RPMI7951 (cell line): ENCODE measurements at regions not wholly inside any gene's neighbourhood (a gene's known extent, or its start where the extent isn't known, plus 50 kb on each side); places are given as distances from the start of the nearest gene placed in this dataset.
A peak's percentile ranks its signal among the peaks of the same experiment; 100 is the strongest.
"Not testable (repeated sequence)": the region's sequence is repeated elsewhere in the genome, so short reads cannot be mapped to it uniquely, and the experiment has no call there.

Source experiments
- DNase-seq: peaks from one replicate; pipeline ENCODE4 v3.0.0-alpha.2; 2012; ENCODE audit warnings: low read depth

DNA sequence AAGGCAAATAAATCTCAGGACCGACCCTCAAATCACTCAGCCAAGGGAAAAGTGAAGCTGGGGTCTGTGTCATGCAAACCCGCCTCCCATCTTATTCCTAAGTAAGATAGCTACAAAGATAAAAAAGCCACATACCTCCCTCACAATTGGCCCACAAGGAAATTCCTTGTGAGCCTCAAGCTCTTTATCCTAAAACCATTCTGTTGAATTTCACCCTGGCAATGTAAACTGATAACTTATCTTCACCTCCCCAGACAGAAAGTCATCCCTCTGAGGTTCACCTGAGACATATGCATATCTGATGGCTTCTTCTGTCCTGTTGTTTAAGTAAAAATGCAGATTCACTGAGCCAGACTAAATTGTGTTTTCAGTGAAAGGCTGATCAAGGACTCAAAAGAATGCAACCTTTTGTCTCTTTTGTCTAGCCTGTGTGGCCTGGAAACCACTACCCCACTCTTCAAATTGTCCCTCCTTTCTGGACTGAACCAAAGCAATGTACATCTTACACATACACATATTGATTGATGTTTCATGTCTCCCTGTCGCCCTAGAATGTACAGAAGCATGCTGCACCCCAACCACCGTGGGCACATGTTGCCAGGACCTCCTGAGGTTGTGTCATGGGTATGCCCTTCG lies 91.3 kb downstream of the MFAP3L start:
- no peak for DNase-seq

DNA sequence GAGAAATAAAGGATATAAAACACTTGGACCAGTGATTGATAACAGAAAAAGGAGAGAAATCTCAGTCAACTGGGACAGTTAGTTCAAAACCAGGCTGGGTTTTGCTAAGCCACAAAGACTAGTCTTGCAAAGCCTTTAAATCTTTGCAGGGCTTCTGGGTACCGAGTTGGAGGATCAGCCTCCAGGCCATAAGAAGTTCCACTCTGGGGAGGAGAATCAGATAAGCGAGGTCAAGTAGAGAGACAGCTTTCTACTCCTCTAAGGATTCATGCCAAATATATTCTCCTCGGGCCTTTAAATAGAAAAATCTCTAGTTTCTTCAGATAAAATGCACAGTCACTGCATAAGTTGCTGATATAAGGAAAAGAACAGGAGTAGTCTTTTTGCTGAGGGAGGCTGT lies 92.7 kb downstream of the MFAP3L start:
- DNase-seq = no peak

DNA sequence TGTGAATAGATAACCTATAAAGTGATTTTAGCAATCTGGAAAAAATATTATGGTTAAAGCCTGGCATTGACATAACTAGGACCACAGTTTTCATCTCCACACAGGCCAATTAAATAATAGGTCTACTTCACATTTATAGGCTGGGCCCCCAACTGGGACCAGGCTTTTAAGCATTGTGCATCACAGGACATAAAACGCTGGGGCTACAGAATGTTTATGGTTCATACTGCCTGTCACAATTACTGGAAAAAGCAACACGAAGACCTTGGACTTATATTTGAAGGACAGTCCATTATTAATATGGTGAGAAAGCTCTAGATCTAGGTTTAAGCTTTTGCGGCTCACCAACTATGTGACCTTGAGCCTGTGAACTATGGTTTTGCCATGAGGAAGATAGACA lies 94.2 kb downstream of the MFAP3L start:
- DNase-seq = no peak

DNA sequence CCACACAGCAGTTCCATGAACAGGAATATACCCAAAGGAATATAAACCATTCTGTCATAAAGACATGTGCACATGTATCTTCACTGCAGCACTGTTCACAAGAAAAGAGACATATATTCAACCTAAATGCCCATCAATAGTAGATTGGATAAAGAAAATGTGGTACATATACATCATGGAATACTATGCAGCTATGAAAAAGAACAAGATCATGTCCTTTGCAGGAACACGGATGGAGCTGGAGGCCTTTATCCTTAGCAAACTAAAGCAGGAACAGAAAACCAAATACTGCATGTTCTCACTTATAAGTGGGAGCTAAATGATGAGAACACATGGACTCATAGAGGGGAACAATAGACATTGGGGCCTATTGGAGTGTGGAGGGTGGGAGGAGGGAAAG lies 95.4 kb downstream of the MFAP3L start:
- DNase-seq = not testable (repeated sequence)

DNA sequence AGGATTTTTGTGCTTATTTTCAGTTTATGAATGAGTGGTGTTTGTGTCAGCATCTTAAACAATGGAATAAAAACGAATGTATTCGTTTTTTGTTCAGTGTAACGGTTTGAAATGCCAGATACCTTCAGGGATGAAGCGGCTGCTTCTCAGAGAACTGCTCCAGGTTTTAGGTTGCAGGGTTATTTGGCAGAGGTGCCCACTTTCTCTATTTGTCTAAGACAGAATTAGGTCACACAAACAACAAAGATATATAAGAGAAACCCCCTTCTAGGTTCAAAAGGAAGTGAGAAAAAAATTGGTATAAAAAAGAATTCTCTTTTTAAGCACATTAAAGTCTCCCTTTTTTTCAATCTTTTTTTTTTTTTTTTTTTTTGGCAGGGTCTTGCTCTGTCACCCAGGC lies 98.9 kb downstream of the MFAP3L start:
- no peak for DNase-seq

DNA sequence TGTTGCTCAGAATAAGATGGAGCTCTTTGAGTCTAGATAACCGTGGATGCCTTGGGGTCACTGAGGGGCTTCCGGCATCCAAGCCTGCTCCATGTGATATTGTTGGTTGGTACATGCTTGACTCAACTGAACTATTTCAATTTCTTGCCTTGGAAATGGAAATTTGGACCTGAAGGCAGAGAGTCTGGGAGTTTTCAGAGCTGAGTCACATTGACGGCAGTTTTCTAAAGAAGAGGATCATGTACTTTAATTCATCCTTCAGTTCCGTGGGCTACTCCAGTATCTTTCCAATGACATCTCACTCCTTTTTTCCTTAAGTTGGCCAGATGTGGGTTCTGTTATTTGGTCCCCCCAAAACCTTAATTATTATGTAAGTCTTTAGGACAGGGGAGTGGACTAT lies 100.5 kb downstream of the MFAP3L start:
- DNase-seq = peak; percentile 13

DNA sequence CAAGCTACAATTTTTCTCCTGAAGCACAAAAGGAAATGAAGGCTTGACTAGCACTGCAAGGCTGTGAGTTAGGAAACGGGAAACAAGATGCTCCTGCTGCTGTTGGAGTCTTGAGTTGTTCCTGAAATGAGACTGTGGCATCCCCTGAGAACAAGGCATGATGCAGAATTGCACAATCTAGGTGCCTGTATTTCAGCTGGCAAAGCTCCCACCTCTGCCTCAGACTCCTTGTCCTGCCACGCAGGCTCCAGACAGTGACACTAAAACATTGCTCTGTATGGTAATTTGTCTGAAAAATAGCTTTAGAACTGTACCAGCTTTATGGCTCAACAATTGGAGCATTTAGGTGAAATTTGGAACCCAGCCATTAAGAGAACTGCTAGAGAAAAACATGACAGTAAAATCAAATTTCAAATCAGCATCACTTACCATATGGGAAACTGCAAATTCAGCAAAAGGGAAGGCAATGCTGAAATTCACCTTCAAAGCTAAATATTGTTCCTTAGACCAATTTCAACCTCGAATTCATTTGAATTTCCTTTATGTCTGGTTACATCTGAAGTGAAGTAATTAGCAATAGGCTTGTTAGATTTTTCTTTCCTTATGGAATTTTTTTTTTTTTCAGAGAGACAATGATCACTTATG lies 103.4 kb downstream of the MFAP3L start:
- DNase-seq = no peak

DNA sequence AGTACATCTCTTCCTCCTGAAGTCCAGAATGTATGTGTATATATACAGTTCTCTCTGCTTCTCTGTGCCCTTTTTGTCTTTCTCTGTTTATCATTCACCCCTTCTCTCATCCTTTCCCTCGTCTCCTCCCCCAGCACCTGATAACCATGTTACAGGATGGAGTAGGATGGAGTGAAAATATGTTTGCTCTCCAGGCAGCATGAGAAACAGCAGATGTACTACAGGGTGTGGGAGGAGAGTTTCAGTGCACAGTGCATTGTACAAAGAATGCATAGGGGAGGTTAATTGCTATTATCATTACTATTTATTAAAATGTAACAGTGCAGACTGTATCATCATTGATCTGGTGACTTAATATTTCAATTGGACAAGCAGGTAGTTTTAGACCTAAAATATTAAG lies 104.5 kb downstream of the MFAP3L start:
- no peak for DNase-seq

DNA sequence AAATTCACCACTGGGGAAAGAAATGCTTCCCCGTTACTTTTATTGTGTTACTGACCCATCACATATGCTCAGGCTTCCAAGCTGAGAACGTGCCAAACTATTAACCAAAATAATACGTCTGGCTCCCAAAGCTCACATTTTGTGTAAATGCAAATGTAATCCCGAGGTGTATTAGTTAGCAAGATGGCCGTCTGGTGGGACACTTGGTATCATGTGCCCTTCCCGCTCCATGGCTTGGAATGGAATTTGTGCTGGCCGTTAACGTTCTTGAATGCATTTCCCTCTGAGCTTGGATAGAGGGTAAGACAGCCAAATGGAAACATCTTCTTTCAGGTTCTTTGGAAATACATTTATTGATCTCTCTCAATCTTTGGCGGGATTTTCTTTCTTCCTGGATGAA lies 105.0 kb downstream of the MFAP3L start:
- DNase-seq = no peak

DNA sequence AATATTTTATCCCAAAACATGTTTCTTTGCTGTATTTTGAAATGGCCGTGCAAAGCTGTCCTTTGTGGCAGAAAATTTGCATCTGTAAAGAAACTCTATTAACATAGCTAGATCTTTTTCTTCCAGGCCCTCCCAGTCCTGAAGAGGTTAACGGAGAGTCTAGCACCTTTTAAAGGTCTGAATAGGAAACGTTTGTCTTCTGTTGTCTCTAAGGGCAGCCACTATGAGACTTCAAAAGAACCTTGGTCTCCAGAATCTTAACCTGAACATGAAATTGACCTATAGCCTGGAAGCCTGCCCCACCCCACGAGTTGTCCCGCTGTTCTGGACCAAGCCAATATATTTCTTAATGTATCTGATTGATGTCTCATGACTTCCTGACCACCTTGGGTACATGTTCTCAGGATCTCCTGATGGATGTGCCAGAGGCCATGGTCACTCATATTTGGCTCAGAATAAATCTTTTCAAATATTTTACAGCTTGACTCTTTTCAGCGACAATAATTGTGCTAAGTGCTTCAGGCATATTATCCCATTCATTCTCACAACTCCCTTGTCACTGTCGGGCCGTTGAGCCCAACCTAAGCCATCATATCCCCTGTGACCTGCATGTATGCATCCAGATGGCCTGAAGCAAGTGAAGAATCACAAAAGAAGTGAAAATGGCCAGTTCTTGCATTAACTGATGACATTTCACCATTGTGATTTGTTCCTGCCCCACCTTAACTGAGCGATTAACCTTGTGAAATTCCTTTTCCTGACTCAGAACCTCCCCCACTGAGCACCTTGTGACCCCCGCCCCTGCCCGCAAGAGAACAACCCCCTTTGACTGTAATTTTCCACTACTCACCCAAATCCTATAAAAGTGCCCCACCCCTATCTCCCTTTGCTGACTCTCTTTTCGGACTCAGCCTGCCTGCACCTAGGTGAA lies 106.7 kb downstream of the MFAP3L start:
- DNase-seq = not testable (repeated sequence)

DNA sequence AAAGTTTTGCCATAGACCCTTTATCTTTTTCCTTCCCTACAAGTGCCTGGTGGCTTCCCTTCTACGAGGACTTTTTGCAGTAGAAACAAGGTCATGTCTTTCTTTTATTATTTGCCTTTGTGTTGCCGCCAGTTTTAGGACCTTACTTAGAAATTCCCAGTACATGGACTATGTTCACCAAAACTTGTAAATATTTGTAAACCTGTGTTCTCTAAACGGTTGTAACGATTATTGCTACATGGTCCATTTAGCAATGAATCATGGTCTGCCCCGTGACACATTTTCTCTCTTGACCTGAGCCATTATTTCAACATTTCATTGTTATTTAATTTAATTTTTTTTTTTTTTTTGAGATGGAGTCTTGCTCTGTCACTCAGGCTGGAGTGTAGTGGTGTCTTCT lies 110.7 kb downstream of the MFAP3L start:
- DNase-seq = no peak

DNA sequence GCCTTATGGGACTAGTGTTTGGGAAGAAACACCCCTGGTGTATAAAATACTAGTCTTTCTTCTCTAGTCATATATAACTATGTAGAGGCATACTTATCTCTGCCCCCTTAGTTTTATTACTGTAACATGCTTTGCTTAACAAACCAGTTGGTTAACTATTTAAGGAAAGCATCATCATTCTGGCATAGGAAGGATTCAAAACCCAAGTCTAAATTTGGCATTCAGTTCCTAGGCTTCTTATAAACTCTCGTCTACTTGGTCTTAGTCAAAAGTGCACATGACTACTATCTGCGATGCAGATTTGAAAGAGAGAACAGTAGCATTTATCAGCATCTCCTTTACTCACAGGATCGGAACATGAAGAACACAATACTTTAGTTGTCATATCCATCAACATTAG lies 111.3 kb downstream of the MFAP3L start:
- DNase-seq = no peak

DNA sequence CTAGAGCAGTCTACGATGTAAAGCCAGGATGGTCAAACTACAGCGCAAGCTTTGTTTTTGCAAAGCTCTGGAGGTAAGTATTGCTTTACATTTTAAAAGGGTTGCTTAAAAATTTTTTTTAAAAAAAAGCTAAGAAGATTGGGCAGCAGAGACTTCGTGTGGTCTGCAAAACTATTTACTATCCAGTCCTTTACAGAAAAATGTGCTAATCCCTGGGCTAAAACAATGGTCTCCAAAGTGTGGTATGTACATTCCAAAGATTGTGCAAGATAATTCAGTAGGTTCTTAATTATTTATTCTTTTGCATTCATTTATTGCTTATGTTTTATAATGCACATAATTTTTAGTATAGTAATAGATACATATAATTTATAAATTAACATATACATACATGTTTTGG lies 113.2 kb downstream of the MFAP3L start:
- DNase-seq = no peak

DNA sequence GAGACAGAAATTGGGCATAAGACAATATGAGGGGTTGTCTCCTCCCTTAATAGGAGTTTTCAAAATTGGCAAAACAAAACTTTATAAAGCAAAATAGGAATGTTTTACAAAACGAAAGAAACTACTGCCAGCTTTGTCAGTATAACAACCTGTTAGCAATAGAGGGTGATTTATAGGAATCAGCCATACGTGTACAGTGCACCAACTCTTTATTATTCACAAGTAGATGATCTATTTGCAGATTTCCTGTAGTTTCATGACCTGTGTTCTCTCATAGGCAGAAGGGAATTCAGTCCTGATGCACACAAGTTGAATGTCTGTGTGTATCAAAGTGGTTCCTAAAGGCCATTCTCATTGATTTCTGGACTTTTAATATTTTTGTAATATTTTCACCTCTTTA lies 116.3 kb downstream of the MFAP3L start:
- no peak for DNase-seq

DNA sequence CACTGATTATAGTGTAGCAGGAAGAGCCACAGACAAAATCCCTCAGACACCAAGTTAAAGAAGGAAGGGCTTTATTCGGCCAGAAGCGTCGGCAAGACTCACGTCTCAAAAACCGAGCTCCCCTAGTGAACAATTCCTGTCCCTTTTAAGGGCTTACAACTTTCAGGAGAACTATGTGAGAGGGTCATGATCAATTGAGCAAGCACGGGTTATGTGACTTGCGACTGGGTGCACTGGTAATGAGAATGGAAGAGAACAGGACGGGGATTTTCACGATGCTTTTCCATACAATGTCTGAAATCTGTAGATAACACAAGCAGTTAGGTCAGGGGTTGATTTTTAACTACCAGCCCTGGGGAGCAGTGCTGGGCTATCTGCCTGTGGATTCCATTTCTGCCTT lies 116.7 kb downstream of the MFAP3L start:
- no peak for DNase-seq

DNA sequence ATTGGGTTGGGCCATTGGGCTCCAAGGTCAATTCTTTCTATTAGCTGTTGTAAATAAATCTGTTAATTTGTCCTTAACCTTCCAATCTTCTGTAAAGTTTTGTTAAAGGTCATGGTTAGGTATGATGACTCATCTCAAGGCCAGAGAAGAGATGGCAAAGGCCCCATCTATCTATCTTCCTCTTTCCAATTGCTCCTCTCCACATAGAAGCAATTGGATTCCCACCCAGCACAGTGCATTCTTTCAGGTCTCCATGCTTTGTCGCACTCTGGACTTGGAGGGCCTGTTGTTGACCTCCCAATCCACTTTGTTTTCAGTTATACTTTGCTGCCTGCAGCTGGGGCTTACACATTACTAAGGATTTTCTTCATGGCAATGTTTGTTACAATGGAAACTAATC lies 118.5 kb downstream of the MFAP3L start:
- DNase-seq = no peak

DNA sequence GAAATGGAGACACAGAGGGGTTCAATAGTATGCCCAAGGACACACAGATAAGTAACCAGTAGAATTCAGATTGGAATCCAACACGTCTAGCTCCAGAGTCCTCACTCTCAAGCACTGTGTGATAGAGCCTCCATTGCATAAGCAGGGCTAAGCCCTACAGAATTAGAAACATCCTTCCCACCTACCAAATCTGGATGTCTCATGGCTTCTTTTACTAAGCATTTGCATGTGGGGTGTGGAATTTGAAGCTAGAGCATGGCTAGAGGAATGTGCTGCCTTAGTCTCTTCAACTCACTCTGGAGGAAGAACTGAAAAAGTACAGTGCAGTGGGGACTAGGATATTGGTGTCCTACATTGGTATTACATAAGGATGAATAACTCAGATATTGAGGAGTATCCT lies 119.4 kb downstream of the MFAP3L start:
- no peak for DNase-seq

DNA sequence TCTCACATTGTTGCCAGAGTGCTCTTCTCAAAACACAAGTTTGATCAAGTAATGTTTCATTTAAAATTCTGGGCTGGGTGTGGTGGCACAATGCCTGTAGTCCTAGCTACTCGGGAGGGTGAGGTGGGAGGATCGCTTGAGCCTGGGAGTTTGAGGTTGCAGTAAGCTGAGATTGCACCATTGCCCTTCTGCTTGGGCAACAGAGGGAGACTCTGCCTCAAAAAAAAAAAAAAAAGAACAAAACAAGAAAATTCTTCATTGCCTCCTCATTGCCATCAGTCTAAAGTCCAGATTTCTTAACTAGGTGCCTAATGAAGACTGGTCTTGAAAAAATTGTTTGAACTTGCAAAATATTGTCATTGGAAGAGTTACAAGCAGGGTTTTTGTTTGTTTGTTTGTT lies 120.1 kb downstream of the MFAP3L start:
- DNase-seq = no peak

DNA sequence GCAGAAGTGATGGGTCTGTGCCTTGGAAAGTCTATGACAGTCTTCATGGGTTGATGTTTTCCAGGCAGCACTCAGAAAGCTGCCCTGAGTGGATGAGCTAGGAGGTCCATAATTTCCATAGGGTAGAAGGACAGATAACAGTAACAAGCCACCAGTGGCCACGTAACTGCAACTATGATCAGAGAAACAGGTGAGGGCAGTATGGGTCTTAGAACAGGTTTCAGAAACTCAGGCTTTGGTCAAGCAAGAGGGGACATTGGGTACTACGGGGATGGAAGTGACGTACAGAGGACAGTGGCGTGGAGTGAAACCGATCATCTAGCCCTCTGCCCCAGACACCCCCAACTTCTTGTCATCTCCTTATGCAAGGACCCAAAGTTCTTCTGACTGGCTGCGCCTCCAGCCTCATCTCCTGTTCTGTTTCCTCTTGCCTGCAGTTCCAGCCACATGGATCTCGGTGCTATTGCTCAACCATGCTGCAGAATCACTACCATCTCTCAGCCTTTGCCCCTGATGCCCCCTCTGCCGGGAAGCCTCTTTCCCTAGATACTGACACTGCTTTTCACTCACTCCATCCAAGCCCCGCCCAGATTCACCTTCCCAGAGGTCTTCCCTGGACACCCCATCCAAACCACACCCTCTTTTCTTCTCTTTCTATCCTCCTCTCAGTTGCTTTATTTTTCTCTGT lies 123.4 kb downstream of the MFAP3L start:
- DNase-seq = no peak

DNA sequence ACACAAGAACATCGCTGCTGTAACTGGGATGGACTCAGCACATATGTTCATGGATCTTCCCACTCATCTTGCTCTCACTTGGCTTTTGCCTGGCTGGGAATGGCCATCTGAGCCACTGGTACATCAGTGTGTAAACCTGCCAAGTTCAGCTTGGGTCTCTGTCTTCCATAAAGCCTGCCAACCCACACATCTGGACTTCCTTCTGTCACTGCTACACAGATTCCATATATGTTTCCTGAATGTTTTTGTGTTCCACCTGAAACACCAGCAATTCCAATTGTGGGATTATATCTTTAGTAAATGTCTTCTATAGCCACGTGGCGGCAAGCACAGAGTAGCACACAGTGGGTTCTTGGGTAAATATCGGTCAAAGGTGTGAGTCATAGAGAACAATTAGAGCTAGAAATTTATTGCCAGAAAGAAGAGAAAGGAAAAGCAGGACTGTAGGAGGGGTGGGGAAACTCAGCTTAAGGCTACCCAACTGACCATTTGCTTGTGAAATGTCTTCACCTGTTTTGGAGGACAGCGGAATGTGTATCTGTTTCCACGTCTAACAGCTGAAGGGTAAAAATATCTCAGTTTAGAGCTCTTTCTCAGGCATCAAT lies 125.9 kb downstream of the MFAP3L start:
- peak; percentile 1 for DNase-seq

DNA sequence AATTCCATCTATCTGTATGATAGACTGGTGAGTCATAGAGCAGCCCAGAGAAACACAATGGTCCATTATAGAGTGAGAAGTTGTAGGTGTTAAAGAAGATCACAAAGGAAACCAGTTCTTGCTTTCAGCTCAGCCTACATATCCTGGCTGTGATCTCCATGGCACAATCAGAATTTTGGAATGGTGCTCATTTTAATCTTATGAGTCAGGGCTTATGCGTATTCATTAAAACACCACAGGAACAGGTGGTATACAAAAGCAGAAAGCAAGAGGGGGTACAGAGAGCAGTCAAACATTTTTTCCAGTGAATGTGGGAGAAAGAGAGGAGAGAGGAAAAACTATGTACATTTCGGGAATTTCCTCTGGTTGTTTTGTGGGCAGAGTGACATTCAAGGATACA lies 126.9 kb downstream of the MFAP3L start:
- DNase-seq = peak; percentile 21

DNA sequence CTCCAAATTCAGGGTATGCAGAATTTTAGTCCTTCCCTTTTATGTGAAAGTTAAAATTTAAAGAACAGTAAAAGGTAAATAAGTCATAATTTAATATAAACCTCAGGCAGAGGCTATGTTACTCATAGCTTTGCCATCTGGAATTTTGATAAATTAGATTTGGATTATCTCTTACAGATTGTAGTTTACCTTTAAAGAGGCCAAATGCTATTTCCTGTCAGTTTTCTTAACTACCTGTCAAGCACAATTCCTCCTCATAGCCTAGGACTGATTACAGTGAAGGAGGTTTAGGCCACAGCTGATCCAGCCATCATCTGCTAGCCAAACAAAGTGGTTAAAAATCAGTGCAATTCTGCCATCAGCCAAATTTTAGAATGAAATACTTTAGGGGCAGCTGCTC lies 128.1 kb downstream of the MFAP3L start:
- no peak for DNase-seq
